ENCODE measurements at regions not wholly inside any gene's neighbourhood (a gene's known extent, or its start where the extent isn't known, plus 50 kb on each side); places are given as distances from the start of the nearest gene placed in this dataset.
A peak's percentile ranks its signal among the peaks of the same experiment; 100 is the strongest.
"Not testable (repeated sequence)": the region's sequence is repeated elsewhere in the genome, so short reads cannot be mapped to it uniquely, and the experiment has no call there.

- DNase-seq (ENCODE audit: low spot score); FAIRE-seq: not testable (repeated sequence)
These were observed 96.3 kb upstream of the PLGLB2 start for GRCh38 chr2:87651589-87651988.

- not testable (repeated sequence) for FAIRE-seq; DNase-seq (ENCODE audit: low spot score)
These were observed 94.5 kb upstream of the PLGLB2 start for GRCh38 chr2:87653373-87653772.

- FAIRE-seq; DNase-seq (ENCODE audit: low spot score): not testable (repeated sequence)
These were observed 93.6 kb upstream of the PLGLB2 start for GRCh38 chr2:87654136-87654814.

GRCh38 chr2:87657915-87658314 is 90.0 kb upstream of the PLGLB2 start:
- not testable (repeated sequence) for DNase-seq (ENCODE audit: low spot score); FAIRE-seq

GRCh38 chr2:87658357-87658756 is 89.5 kb upstream of the PLGLB2 start:
- DNase-seq (ENCODE audit: low spot score); FAIRE-seq: not testable (repeated sequence)

GRCh38 chr2:87658976-87659375 is 88.9 kb upstream of the PLGLB2 start:
- not testable (repeated sequence) for DNase-seq (ENCODE audit: low spot score); FAIRE-seq

- DNase-seq (ENCODE audit: low spot score): not testable (repeated sequence)
These were observed 87.7 kb upstream of the PLGLB2 start for GRCh38 chr2:87660164-87660563.

GRCh38 chr2:87662316-87663290 is 85.3 kb upstream of the PLGLB2 start:
- FAIRE-seq; DNase-seq (ENCODE audit: low spot score): not testable (repeated sequence)

More at GRCh38 chr2:87660164-87660563, 87.7 kb upstream of the PLGLB2 start:
- FAIRE-seq: not testable (repeated sequence)

- not testable (repeated sequence) for FAIRE-seq; DNase-seq (ENCODE audit: low spot score)
These were observed 84.5 kb upstream of the PLGLB2 start for GRCh38 chr2:87663347-87663746.

- FAIRE-seq; DNase-seq (ENCODE audit: low spot score): not testable (repeated sequence)
These were observed 80.9 kb upstream of the PLGLB2 start for GRCh38 chr2:87667027-87667426.

GRCh38 chr2:87668361-87668760 is 79.5 kb upstream of the PLGLB2 start:
- not testable (repeated sequence) for DNase-seq (ENCODE audit: low spot score); FAIRE-seq

- peak; percentile 39 for FAIRE-seq
These were observed 78.2 kb upstream of the PLGLB2 start for GRCh38 chr2:87669633-87670231.

GRCh38 chr2:87672404-87672803 is 75.5 kb upstream of the PLGLB2 start:
- FAIRE-seq; DNase-seq (ENCODE audit: low spot score): not testable (repeated sequence)

More at GRCh38 chr2:87669633-87670231, 78.2 kb upstream of the PLGLB2 start:
- not testable (repeated sequence) for DNase-seq (ENCODE audit: low spot score)

GRCh38 chr2:87674729-87675128 is 73.2 kb upstream of the PLGLB2 start:
- not testable (repeated sequence) for DNase-seq (ENCODE audit: low spot score); FAIRE-seq

- DNase-seq (ENCODE audit: low spot score); FAIRE-seq: not testable (repeated sequence)
These were observed 72.4 kb upstream of the PLGLB2 start for GRCh38 chr2:87675487-87675886.

- DNase-seq (ENCODE audit: low spot score); FAIRE-seq: not testable (repeated sequence)
These were observed 70.4 kb upstream of the PLGLB2 start for GRCh38 chr2:87677421-87677923.

GRCh38 chr2:87678742-87679173 is 69.1 kb upstream of the PLGLB2 start:
- FAIRE-seq: not testable (repeated sequence)

GRCh38 chr2:87679950-87680349 is 67.9 kb upstream of the PLGLB2 start:
- DNase-seq (ENCODE audit: low spot score); FAIRE-seq: not testable (repeated sequence)

More at GRCh38 chr2:87678742-87679173, 69.1 kb upstream of the PLGLB2 start:
- DNase-seq (ENCODE audit: low spot score): not testable (repeated sequence)

GRCh38 chr2:87680691-87681090 is 67.2 kb upstream of the PLGLB2 start:
- not testable (repeated sequence) for DNase-seq (ENCODE audit: low spot score); FAIRE-seq

- not testable (repeated sequence) for DNase-seq (ENCODE audit: low spot score); FAIRE-seq
These were observed 64.4 kb upstream of the PLGLB2 start for GRCh38 chr2:87683451-87683850.

- FAIRE-seq; DNase-seq (ENCODE audit: low spot score): not testable (repeated sequence)
These were observed 63.9 kb upstream of the PLGLB2 start for GRCh38 chr2:87683961-87684360.
